ENCODE measurements at regions not wholly inside any gene's neighbourhood (a gene's known extent, or its start where the extent isn't known, plus 50 kb on each side); places are given as distances from the start of the nearest gene placed in this dataset.

- no peak for TF ChIP-seq CTCF (IDR thresholded peaks at IDR 0.05)
- no peak for TF ChIP-seq POLR2A (IDR thresholded peaks at IDR 0.05)
Observed at GRCh38 chr6:48567016-48567415, 456.0 kb upstream of the PTCHD4 start.
